WTC11 (cell line): ENCODE measurements at regions not wholly inside any gene's neighbourhood (a gene's known extent, or its start where the extent isn't known, plus 50 kb on each side); places are given as distances from the start of the nearest gene placed in this dataset.

Experiments
- ELF4 ChIP-seq: sonication (generic); formaldehyde crosslinking; IDR thresholded peaks from 2 replicates; pipeline ENCODE4 v1.8.1; 2022; ENCODE audit warnings: low read depth, mild to moderate bottlenecking, moderate library complexity, missing genetic modification reagents
- ETV6 ChIP-seq: sonication (generic); formaldehyde crosslinking; IDR thresholded peaks from 2 replicates; pipeline ENCODE4 v1.8.1; 2022; ENCODE audit warnings: mild to moderate bottlenecking, missing genetic modification reagents
- IRF2 ChIP-seq: sonication (generic); formaldehyde crosslinking; IDR thresholded peaks from 2 replicates; pipeline ENCODE4 v1.8.0; 2022; ENCODE audit warnings: low read depth, missing genetic modification reagents, borderline replicate concordance
- MAX ChIP-seq: sonication (generic); formaldehyde crosslinking; IDR thresholded peaks from 2 replicates; pipeline ENCODE4 v1.8.0; 2022; ENCODE audit warnings: mild to moderate bottlenecking, missing genetic modification reagents
- NFYB ChIP-seq: sonication (generic); formaldehyde crosslinking; conservative IDR thresholded peaks from 2 replicates; pipeline ENCODE4 v1.8.0; 2022; ENCODE audit warnings: low read depth, missing genetic modification reagents
- OVOL2 ChIP-seq: fragments of 250-450 bp; sonication (Bioruptor Pico); IDR thresholded peaks from 2 replicates; pipeline ENCODE4 v1.9.0; 2021; ENCODE audit warnings: mild to moderate bottlenecking, borderline replicate concordance
- USF2 ChIP-seq: sonication (generic); formaldehyde crosslinking; IDR thresholded peaks from 2 replicates; pipeline ENCODE4 v1.8.1; 2023; ENCODE audit warnings: mild to moderate bottlenecking, missing genetic modification reagents, moderate library complexity
- TF ChIP-seq, protein P1 (sequence below): fragments of 200-600 bp; IDR thresholded peaks from 2 replicates; pipeline ENCODE4 v1.8.0; 2022; ENCODE audit warnings: antibody characterized with exemption
- TF ChIP-seq, protein P2 (sequence below): sonication (generic); formaldehyde crosslinking; IDR thresholded peaks from 2 replicates; pipeline ENCODE4 v1.8.0; 2022; ENCODE audit warnings: mild to moderate bottlenecking, missing genetic modification reagents

DNA sequence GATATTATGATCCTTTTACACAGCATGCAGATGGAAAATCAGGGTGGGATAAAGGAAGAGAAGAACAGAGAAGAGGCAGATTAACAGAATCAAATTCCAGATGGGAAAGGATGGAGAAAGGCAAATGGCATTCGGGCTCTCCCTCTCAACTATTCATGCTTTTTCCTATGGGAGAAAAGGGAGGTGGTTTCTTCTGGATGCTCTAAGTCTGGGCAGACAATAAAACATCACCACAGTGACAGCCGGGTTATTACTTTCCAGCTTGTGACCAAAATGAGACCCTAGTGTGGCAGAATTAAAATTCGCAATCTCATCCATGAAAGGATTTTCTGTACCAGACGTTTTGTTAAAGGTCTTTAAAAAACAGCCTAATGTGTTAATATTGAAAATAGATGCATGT lies 440.7 kb downstream of the RND3 start:
- TF ChIP-seq IRF2 (no peak), OVOL2 (no peak), NFYB (CRISPR knock-in tag) (no peak), MAX (CRISPR knock-in tag) (no peak), ELF4 (no peak), USF2 (CRISPR knock-in tag) (no peak), ETV6 (CRISPR knock-in tag) (no peak)
- TF ChIP-seq, protein P1, sequence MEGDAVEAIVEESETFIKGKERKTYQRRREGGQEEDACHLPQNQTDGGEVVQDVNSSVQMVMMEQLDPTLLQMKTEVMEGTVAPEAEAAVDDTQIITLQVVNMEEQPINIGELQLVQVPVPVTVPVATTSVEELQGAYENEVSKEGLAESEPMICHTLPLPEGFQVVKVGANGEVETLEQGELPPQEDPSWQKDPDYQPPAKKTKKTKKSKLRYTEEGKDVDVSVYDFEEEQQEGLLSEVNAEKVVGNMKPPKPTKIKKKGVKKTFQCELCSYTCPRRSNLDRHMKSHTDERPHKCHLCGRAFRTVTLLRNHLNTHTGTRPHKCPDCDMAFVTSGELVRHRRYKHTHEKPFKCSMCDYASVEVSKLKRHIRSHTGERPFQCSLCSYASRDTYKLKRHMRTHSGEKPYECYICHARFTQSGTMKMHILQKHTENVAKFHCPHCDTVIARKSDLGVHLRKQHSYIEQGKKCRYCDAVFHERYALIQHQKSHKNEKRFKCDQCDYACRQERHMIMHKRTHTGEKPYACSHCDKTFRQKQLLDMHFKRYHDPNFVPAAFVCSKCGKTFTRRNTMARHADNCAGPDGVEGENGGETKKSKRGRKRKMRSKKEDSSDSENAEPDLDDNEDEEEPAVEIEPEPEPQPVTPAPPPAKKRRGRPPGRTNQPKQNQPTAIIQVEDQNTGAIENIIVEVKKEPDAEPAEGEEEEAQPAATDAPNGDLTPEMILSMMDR = no peak
- TF ChIP-seq, protein P2, sequence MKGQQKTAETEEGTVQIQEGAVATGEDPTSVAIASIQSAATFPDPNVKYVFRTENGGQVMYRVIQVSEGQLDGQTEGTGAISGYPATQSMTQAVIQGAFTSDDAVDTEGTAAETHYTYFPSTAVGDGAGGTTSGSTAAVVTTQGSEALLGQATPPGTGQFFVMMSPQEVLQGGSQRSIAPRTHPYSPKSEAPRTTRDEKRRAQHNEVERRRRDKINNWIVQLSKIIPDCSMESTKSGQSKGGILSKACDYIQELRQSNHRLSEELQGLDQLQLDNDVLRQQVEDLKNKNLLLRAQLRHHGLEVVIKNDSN = no peak
